Liver (tissue), 8 donors: ENCODE measurements at regions not wholly inside any gene's neighbourhood (a gene's known extent, or its start where the extent isn't known, plus 50 kb on each side); places are given as distances from the start of the nearest gene placed in this dataset.

Experiments
- DNase-seq: peaks from one replicate; pipeline ENCODE4 v3.0.0-alpha.2; 2017; ENCODE audit warnings: low spot score
- H3K27ac ChIP-seq, 2 donors: one replicate each; pipeline ENCODE4 v1.7.0; 2013; ENCODE audit warnings: inconsistent platforms in 2 of 2, low read length in 2 of 2, control low read depth in 1 of 2, low read depth in 1 of 2, mild to moderate bottlenecking in 1 of 2
- H3K27me3 ChIP-seq, 4 donors: one replicate each; pipeline versions ENCODE4 v1.6.1 to v1.7.0; 2013; ENCODE audit warnings: low read length in 3 of 4, inconsistent platforms in 1 of 4, mild to moderate bottlenecking in 1 of 4, moderate library complexity in 1 of 4; ENCODE audit not compliant: control insufficient read depth in 4 of 4, insufficient read depth in 4 of 4
- H3K36me3 ChIP-seq, 4 donors: one replicate each; pipeline versions ENCODE4 v1.6.1 to v1.7.0; 2013; ENCODE audit warnings: low read length in 3 of 4, mild to moderate bottlenecking in 3 of 4, low read depth in 1 of 4, moderate library complexity in 1 of 4; ENCODE audit not compliant: control insufficient read depth in 4 of 4, insufficient read depth in 3 of 4
- H3K4me1 ChIP-seq, 4 donors: one replicate each; pipeline versions ENCODE4 v1.6.1 to v1.7.0; 2013; ENCODE audit warnings: low read length in 3 of 4, mild to moderate bottlenecking in 3 of 4, moderate library complexity in 1 of 4; ENCODE audit not compliant: control insufficient read depth in 4 of 4, insufficient read depth in 4 of 4
- H3K4me3 ChIP-seq, 3 donors: one replicate each; pipeline versions ENCODE4 v1.6.1 to v1.7.0; 2013; ENCODE audit warnings: low read length in 3 of 3, control low read depth in 1 of 3, low read depth in 1 of 3, mild to moderate bottlenecking in 1 of 3
- H3K9ac ChIP-seq, 2 donors: one replicate each; pipeline ENCODE4 v1.7.0; 2013; ENCODE audit warnings: low read length in 2 of 2, mild to moderate bottlenecking in 2 of 2, moderate library complexity in 2 of 2, control low read depth in 1 of 2, low read depth in 1 of 2
- H3K9me3 ChIP-seq, 4 donors: one replicate each; pipeline versions ENCODE4 v1.6.1 to v1.7.0; 2013; ENCODE audit warnings: low read length in 3 of 4; ENCODE audit not compliant: control insufficient read depth in 4 of 4
- CTCF ChIP-seq: fragments of 150-350 bp; IDR thresholded peaks from 2 replicates; pipeline ENCODE4 v1.5.1; 2017; ENCODE audit warnings: improper control_type of control experiment, low read depth, low read length; ENCODE audit not compliant: missing input control
- EGR1 ChIP-seq, 2 donors: IDR thresholded peaks; 2 replicates each; pipeline ENCODE4 v1.6.1; 2016 to 2018; ENCODE audit warnings: antibody characterized with exemption in 2 of 2, low read depth in 2 of 2
- FOXA1 ChIP-seq: IDR thresholded peaks from 2 replicates; pipeline ENCODE4 v1.6.1; 2016; ENCODE audit warnings: antibody characterized with exemption
- FOXA2 ChIP-seq: IDR thresholded peaks from 2 replicates; pipeline ENCODE4 v1.6.1; 2016; ENCODE audit warnings: antibody characterized with exemption
- GABPA ChIP-seq, 2 donors: IDR thresholded peaks in 1 of 2; conservative IDR thresholded peaks in 1 of 2; 2 replicates each; pipeline ENCODE4 v1.6.1; 2016; ENCODE audit warnings: antibody characterized with exemption in 2 of 2, mild to moderate bottlenecking in 1 of 2, moderate library complexity in 1 of 2
- HNF4A ChIP-seq, 2 donors: conservative IDR thresholded peaks; 2 replicates each; pipeline ENCODE4 v1.6.1; 2016; ENCODE audit warnings: antibody characterized with exemption in 2 of 2, mild to moderate bottlenecking in 2 of 2
- HNF4G ChIP-seq: IDR thresholded peaks from 2 replicates; pipeline ENCODE4 v1.6.1; 2016; ENCODE audit warnings: antibody characterized with exemption
- JUND ChIP-seq, 2 donors: IDR thresholded peaks; 2 replicates each; pipeline ENCODE4 v1.6.1; 2016; ENCODE audit warnings: antibody characterized with exemption in 2 of 2
- MAX ChIP-seq: IDR thresholded peaks from 2 replicates; pipeline ENCODE4 v1.6.1; 2016; ENCODE audit warnings: antibody characterized with exemption
- NR2F2 ChIP-seq: IDR thresholded peaks from 2 replicates; pipeline ENCODE4 v1.6.1; 2016; ENCODE audit warnings: antibody characterized with exemption
- RAD21 ChIP-seq, 2 donors: IDR thresholded peaks; 2 replicates each; pipeline ENCODE4 v1.6.1; 2016; ENCODE audit warnings: antibody characterized with exemption in 2 of 2, mild to moderate bottlenecking in 2 of 2
- REST ChIP-seq: IDR thresholded peaks from 2 replicates; pipeline ENCODE4 v1.6.1; 2016; ENCODE audit warnings: antibody characterized with exemption, mild to moderate bottlenecking
- RXRA ChIP-seq, 2 donors: IDR thresholded peaks; 2 replicates each; pipeline ENCODE4 v1.6.1; 2017 to 2018; ENCODE audit warnings: antibody characterized with exemption in 2 of 2, mild to moderate bottlenecking in 1 of 2
- YY1 ChIP-seq: IDR thresholded peaks from 2 replicates; pipeline ENCODE4 v1.6.1; 2016; ENCODE audit warnings: antibody characterized with exemption, mild to moderate bottlenecking
- ZBTB33 ChIP-seq: IDR thresholded peaks from 2 replicates; pipeline ENCODE4 v1.6.1; 2016; ENCODE audit warnings: antibody characterized with exemption
- WGBS: extraction: QIAGEN DNeasy Blood & Tissue Kit; methylation state at CpG from one replicate; pipeline ENCODE4 v1.1.7; 2013; 5-methylcytosine and 5-hydroxymethylcytosine counted together
- donor health status: healthy.
- donor health status: healthy.
- donor health status: healthy.
- donor health status: healthy.
- donor health status: healthy.

GRCh38 chr11:33984682-33985389 is 66.7 kb upstream of the CAPRIN1 start:
- whole genome bisulfite sequencing = 83% methylated on average over 5 of the region's 5 CpGs
- H3K9me3 ChIP-seq = no peaks in the 10 kb centered on the region
- no peak for DNase-seq
- no peak overlapping the region for H3K27ac ChIP-seq
- H3K9ac ChIP-seq = no peak overlapping the region
- no peaks in the 10 kb centered on the region for H3K27me3 ChIP-seq
- no peaks in the 10 kb centered on the region for H3K4me1 ChIP-seq
- H3K4me3 ChIP-seq = no peak overlapping the region
- no peaks in the 10 kb centered on the region for H3K36me3 ChIP-seq
- TF ChIP-seq HNF4A (conservative IDR thresholded peaks at IDR 0.05) (no peak), CTCF (peak; percentile 9), RAD21 (IDR thresholded peaks at IDR 0.05) (peak; percentile 25 to 30), NR2F2 (no peak), YY1 (no peak), MAX (no peak), REST (no peak), FOXA2 (no peak), ZBTB33 (no peak), HNF4G (no peak)

- no peak for DNase-seq
- no peak for TF ChIP-seq RXRA (IDR thresholded peaks at IDR 0.05)
- TF ChIP-seq NR2F2 = no peak
- TF ChIP-seq EGR1 (IDR thresholded peaks at IDR 0.05; ENCODE audit: low read depth in 2 of 2) = no peak
- no peak for TF ChIP-seq REST
- TF ChIP-seq GABPA (IDR thresholded peaks at IDR 0.05 in 1 of 2, conservative IDR thresholded peaks at IDR 0.05 in 1 of 2) = no peak
- TF ChIP-seq MAX = no peak
- no peak for TF ChIP-seq FOXA1
- TF ChIP-seq YY1 = no peak
- TF ChIP-seq ZBTB33 = no peak
- no peak for TF ChIP-seq FOXA2
- TF ChIP-seq JUND (IDR thresholded peaks at IDR 0.05) = no peak
- TF ChIP-seq RAD21 (IDR thresholded peaks at IDR 0.05) = no peak
- TF ChIP-seq HNF4A (conservative IDR thresholded peaks at IDR 0.05) = no peak
- H3K36me3 ChIP-seq = no peaks in the 10 kb centered on the region
- no peaks in the 10 kb centered on the region for H3K4me1 ChIP-seq
- H3K27me3 ChIP-seq = no peaks in the 10 kb centered on the region
- H3K4me3 ChIP-seq = no peak overlapping the region
- no peak overlapping the region for H3K9ac ChIP-seq
- H3K9me3 ChIP-seq = no peaks in the 10 kb centered on the region
- no peak overlapping the region for H3K27ac ChIP-seq
Observed at GRCh38 chr11:33982661-33983060, 68.9 kb upstream of the CAPRIN1 start.
